ENCODE measurements at regions not wholly inside any gene's neighbourhood (a gene's known extent, or its start where the extent isn't known, plus 50 kb on each side); places are given as distances from the start of the nearest gene placed in this dataset.

GRCh38 chr1:11406845-11407244 is 72.1 kb upstream of the DISP3 start:
- TF ChIP-seq, protein P1, sequence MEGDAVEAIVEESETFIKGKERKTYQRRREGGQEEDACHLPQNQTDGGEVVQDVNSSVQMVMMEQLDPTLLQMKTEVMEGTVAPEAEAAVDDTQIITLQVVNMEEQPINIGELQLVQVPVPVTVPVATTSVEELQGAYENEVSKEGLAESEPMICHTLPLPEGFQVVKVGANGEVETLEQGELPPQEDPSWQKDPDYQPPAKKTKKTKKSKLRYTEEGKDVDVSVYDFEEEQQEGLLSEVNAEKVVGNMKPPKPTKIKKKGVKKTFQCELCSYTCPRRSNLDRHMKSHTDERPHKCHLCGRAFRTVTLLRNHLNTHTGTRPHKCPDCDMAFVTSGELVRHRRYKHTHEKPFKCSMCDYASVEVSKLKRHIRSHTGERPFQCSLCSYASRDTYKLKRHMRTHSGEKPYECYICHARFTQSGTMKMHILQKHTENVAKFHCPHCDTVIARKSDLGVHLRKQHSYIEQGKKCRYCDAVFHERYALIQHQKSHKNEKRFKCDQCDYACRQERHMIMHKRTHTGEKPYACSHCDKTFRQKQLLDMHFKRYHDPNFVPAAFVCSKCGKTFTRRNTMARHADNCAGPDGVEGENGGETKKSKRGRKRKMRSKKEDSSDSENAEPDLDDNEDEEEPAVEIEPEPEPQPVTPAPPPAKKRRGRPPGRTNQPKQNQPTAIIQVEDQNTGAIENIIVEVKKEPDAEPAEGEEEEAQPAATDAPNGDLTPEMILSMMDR (IDR thresholded peaks at IDR 0.05; ENCODE audit: low read length): no peak
- no peak for TF ChIP-seq EZH2 (IDR thresholded peaks at IDR 0.05; ENCODE audit: borderline replicate concordance, low read length)

Measured in OCI-LY1 (cell line).